Skeletal muscle cell (primary cell): ENCODE measurements at regions not wholly inside any gene's neighbourhood (a gene's known extent, or its start where the extent isn't known, plus 50 kb on each side); places are given as distances from the start of the nearest gene placed in this dataset.

Experiments used
- DNase-seq: peaks from one replicate; pipeline ENCODE4 v3.0.0-alpha.2; 2010; ENCODE audit warnings: low read depth
- H3K4me3 ChIP-seq: 2 replicates; pipeline ENCODE4 v1.5.1; 2011; ENCODE audit warnings: low read depth, mild to moderate bottlenecking, control low read depth, low read length, moderate library complexity

- H3K4me3 ChIP-seq: no peak overlapping the region
- DNase-seq: no peak
These were observed 569.5 kb upstream of the MGMT start for GRCh38 chr10:128897401-128898129.

- DNase-seq: no peak
- H3K4me3 ChIP-seq: no peak overlapping the region
These were observed 568.7 kb upstream of the MGMT start for GRCh38 chr10:128898133-128898915.

GRCh38 chr10:128898916-128899195 lies 568.2 kb upstream of the MGMT start:
- no peak for DNase-seq

GRCh38 chr10:128900456-128900855 lies 566.6 kb upstream of the MGMT start:
- H3K4me3 ChIP-seq: no peak overlapping the region
- DNase-seq: no peak

More at GRCh38 chr10:128898916-128899195, 568.2 kb upstream of the MGMT start:
- no peak overlapping the region for H3K4me3 ChIP-seq

GRCh38 chr10:128901236-128901635 lies 565.8 kb upstream of the MGMT start:
- no peak overlapping the region for H3K4me3 ChIP-seq
- no peak for DNase-seq

GRCh38 chr10:128902031-128902710 lies 564.9 kb upstream of the MGMT start:
- no peak overlapping the region for H3K4me3 ChIP-seq
- DNase-seq: no peak

GRCh38 chr10:128907155-128907941 lies 559.7 kb upstream of the MGMT start:
- DNase-seq: no peak
- H3K4me3 ChIP-seq: no peak overlapping the region

GRCh38 chr10:128908099-128908498 lies 558.9 kb upstream of the MGMT start:
- peak; percentile 42 for DNase-seq

GRCh38 chr10:128908499-128908898 lies 558.5 kb upstream of the MGMT start:
- no peak for DNase-seq
- H3K4me3 ChIP-seq: no peak overlapping the region

More at GRCh38 chr10:128908099-128908498, 558.9 kb upstream of the MGMT start:
- H3K4me3 ChIP-seq: no peak overlapping the region

GRCh38 chr10:128912568-128913311 lies 554.3 kb upstream of the MGMT start:
- DNase-seq: no peak
- H3K4me3 ChIP-seq: no peak overlapping the region

- no peak for DNase-seq
- no peak overlapping the region for H3K4me3 ChIP-seq
These were observed 552.4 kb upstream of the MGMT start for GRCh38 chr10:128914681-128915080.

GRCh38 chr10:128915630-128916029 lies 551.4 kb upstream of the MGMT start:
- no peak overlapping the region for H3K4me3 ChIP-seq
- no peak for DNase-seq

- no peak overlapping the region for H3K4me3 ChIP-seq
- no peak for DNase-seq
These were observed 550.7 kb upstream of the MGMT start for GRCh38 chr10:128916383-128916782.

GRCh38 chr10:128921389-128922022 lies 545.5 kb upstream of the MGMT start:
- DNase-seq: no peak
- no peak overlapping the region for H3K4me3 ChIP-seq

GRCh38 chr10:128922172-128922571 lies 544.9 kb upstream of the MGMT start:
- no peak overlapping the region for H3K4me3 ChIP-seq
- peak; percentile 12 for DNase-seq

- DNase-seq: no peak
- H3K4me3 ChIP-seq: no peak overlapping the region
These were observed 544.3 kb upstream of the MGMT start for GRCh38 chr10:128922619-128923196.

- DNase-seq: no peak
- no peak overlapping the region for H3K4me3 ChIP-seq
These were observed 542.1 kb upstream of the MGMT start for GRCh38 chr10:128924918-128925317.

GRCh38 chr10:128926711-128927110 lies 540.3 kb upstream of the MGMT start:
- no peak overlapping the region for H3K4me3 ChIP-seq
- no peak for DNase-seq
